IMR-90 (cell line): ENCODE measurements at regions not wholly inside any gene's neighbourhood (a gene's known extent, or its start where the extent isn't known, plus 50 kb on each side); places are given as distances from the start of the nearest gene placed in this dataset.

ENCODE experiments used
- ATAC-seq: fragments of 200-7000 bp; cut with Tn5 transposase; 2 replicates; pipeline ENCODE4 v1.9.1; 2020; ENCODE audit warnings: low read depth, mild to moderate bottlenecking, moderate library complexity
- BruUV-seq: library from RNA; stranded (reverse); fragments of 400-500 nt; replicated peaks from 2 replicates; lab custom pipeline; 2021; lab: Mats Ljungman, UMichigan
- CTCF ChIA-PET: fragments of 300-600 bp; formaldehyde crosslinking; extraction: SDS; loops from one replicate; lab custom pipeline; 2021; ENCODE audit warnings: antibody characterized with exemption; lab: Yijun Ruan, JAX
- POLR2A ChIA-PET: fragments of 300-600 bp; sonication (Branson Sonifier 250); formaldehyde crosslinking; loops from one replicate; lab custom pipeline; 2022; ENCODE audit warnings: antibody characterized with exemption; ENCODE audit not compliant: unreplicated experiment; lab: Charles Lee
- DNase-seq: peaks from one replicate; pipeline ENCODE4 v3.0.0; 2013
- H2AFZ ChIP-seq: replicated peaks from 2 replicates; pipeline ENCODE3; 2013; ENCODE audit warnings: low read length, mild to moderate bottlenecking; ENCODE audit not compliant: poor library complexity
- H2AK5ac ChIP-seq: 2 replicates; pipeline ENCODE4 v1.6.1; 2013; ENCODE audit warnings: low read depth, low read length, inconsistent platforms
- H2AK9ac ChIP-seq: replicated peaks from 2 replicates; pipeline ENCODE3; 2013; ENCODE audit warnings: mild to moderate bottlenecking, low read depth, low read length, moderate library complexity; ENCODE audit not compliant: poor library complexity
- H2BK120ac ChIP-seq: 2 replicates; pipeline ENCODE4 v1.6.1; 2013; ENCODE audit warnings: low read depth, low read length, inconsistent platforms
- H2BK15ac ChIP-seq: 3 replicates; pipeline ENCODE4 v1.6.1; 2013; ENCODE audit warnings: low read depth, low read length, inconsistent platforms
- H2BK20ac ChIP-seq: 2 replicates; pipeline ENCODE4 v1.6.1; 2013; ENCODE audit warnings: low read depth, mild to moderate bottlenecking, inconsistent platforms, low read length, moderate library complexity
- H2BK5ac ChIP-seq: 2 replicates; pipeline ENCODE4 v1.6.1; 2013; ENCODE audit warnings: mild to moderate bottlenecking, low read depth, low read length, inconsistent platforms; ENCODE audit not compliant: poor library complexity, severe bottlenecking
- H3K14ac ChIP-seq: replicated peaks from 2 replicates; pipeline ENCODE4 v1.6.1; 2013; ENCODE audit warnings: low read depth, low read length, inconsistent platforms
- H3K18ac ChIP-seq: 2 replicates; pipeline ENCODE4 v1.6.1; 2013; ENCODE audit warnings: low read depth, low read length, control low read depth
- H3K23ac ChIP-seq: 2 replicates; pipeline ENCODE4 v1.6.1; 2013; ENCODE audit warnings: low read depth, low read length, inconsistent platforms
- H3K27ac ChIP-seq: 2 replicates; pipeline ENCODE4 v1.5.1; 2013; ENCODE audit warnings: mild to moderate bottlenecking, control low read depth, low read length; ENCODE audit not compliant: insufficient read depth
- H3K27me3 ChIP-seq: 2 replicates; pipeline ENCODE4 v1.6.1; 2013; ENCODE audit warnings: low read length; ENCODE audit not compliant: control insufficient read depth, insufficient read depth
- H3K36me3 ChIP-seq: 2 replicates; pipeline ENCODE4 v1.6.1; 2013; ENCODE audit warnings: low read length, mixed read lengths; ENCODE audit not compliant: control insufficient read depth, insufficient read depth
- H3K4ac ChIP-seq: 2 replicates; pipeline ENCODE4 v1.6.1; 2013; ENCODE audit warnings: low read depth, low read length, inconsistent platforms
- H3K4me1 ChIP-seq: 2 replicates; pipeline ENCODE4 v1.6.1; 2013; ENCODE audit warnings: low read length, mixed read lengths; ENCODE audit not compliant: control insufficient read depth, insufficient read depth
- H3K4me2 ChIP-seq: 2 replicates; pipeline ENCODE4 v1.6.1; 2013; ENCODE audit warnings: low read depth, mild to moderate bottlenecking, control low read depth, low read length, moderate library complexity
- H3K4me3 ChIP-seq: 2 replicates; pipeline ENCODE4 v1.5.1; 2013; ENCODE audit warnings: low read depth, mild to moderate bottlenecking, control low read depth, low read length, moderate library complexity; ENCODE audit not compliant: insufficient read depth
- H3K56ac ChIP-seq: 2 replicates; pipeline ENCODE4 v1.6.1; 2013; ENCODE audit warnings: low read length, inconsistent platforms; ENCODE audit not compliant: insufficient read depth; ENCODE audit errors: extremely low read depth
- H3K79me1 ChIP-seq, 2 experiments: 2 replicates each; pipeline ENCODE4 v1.6.1; 2013; ENCODE audit warnings: low read length in 2 of 2, inconsistent platforms in 1 of 2, low read depth in 1 of 2
- H3K9ac ChIP-seq: 2 replicates; pipeline ENCODE4 v1.6.1; 2013; ENCODE audit warnings: low read depth, low read length, control low read depth
- H3K9me1 ChIP-seq: 2 replicates; pipeline ENCODE4 v1.6.1; 2013; ENCODE audit warnings: low read length, inconsistent platforms; ENCODE audit not compliant: insufficient read depth
- H3K9me3 ChIP-seq: 2 replicates; pipeline ENCODE4 v1.6.1; 2013; ENCODE audit warnings: low read length; ENCODE audit not compliant: control insufficient read depth, insufficient read depth
- H4K20me1 ChIP-seq: 2 replicates; pipeline ENCODE4 v1.6.1; 2013; ENCODE audit warnings: low read length, inconsistent platforms; ENCODE audit not compliant: insufficient read depth
- H4K5ac ChIP-seq: 2 replicates; pipeline ENCODE4 v1.6.1; 2013; ENCODE audit warnings: mild to moderate bottlenecking, low read depth, low read length, control low read depth
- H4K8ac ChIP-seq, 2 experiments: 2 replicates each; pipeline ENCODE4 v1.6.1; 2013; ENCODE audit warnings: low read depth in 2 of 2, low read length in 2 of 2, control low read depth in 1 of 2, inconsistent platforms in 1 of 2
- H4K91ac ChIP-seq: 2 replicates; pipeline ENCODE4 v1.6.1; 2013; ENCODE audit warnings: low read depth, low read length, inconsistent platforms; ENCODE audit not compliant: insufficient read depth
- CEBPB ChIP-seq: IDR thresholded peaks from 2 replicates; pipeline ENCODE4 v1.6.1; 2012; ENCODE audit warnings: low read depth, low read length, improper control_type of control experiment
- CHD1 ChIP-seq: IDR thresholded peaks from 2 replicates; pipeline ENCODE4 v1.6.1; 2012; ENCODE audit warnings: low read depth, low read length, improper control_type of control experiment
- CTCF ChIP-seq: conservative IDR thresholded peaks from 2 replicates; pipeline ENCODE4 v1.5.1; 2012; ENCODE audit warnings: mild to moderate bottlenecking, low read depth, low read length, improper control_type of control experiment
- MAFK ChIP-seq: IDR thresholded peaks from 2 replicates; pipeline ENCODE4 v1.6.1; 2012; ENCODE audit warnings: low read depth, low read length, improper control_type of control experiment
- MXI1 ChIP-seq: IDR thresholded peaks from 2 replicates; pipeline ENCODE4 v1.6.1; 2012; ENCODE audit warnings: low read depth, mild to moderate bottlenecking, low read length, moderate library complexity, borderline replicate concordance
- NFE2L2 ChIP-seq: fragments of 150-350 bp; IDR thresholded peaks from 2 replicates; pipeline ENCODE4 v1.6.1; 2016; ENCODE audit warnings: low read depth, mild to moderate bottlenecking, low read length
- RAD21 ChIP-seq: IDR thresholded peaks from 2 replicates; pipeline ENCODE4 v1.6.1; 2012; ENCODE audit warnings: low read length, improper control_type of control experiment
- SMC3 ChIP-seq: fragments of 150-350 bp; IDR thresholded peaks from 2 replicates; pipeline ENCODE4 v1.6.1; 2016; ENCODE audit warnings: low read depth, mild to moderate bottlenecking, antibody characterized with exemption, low read length, moderate library complexity
- WGBS, 2 experiments: methylation state at CpG; one replicate each; pipeline versions ENCODE4 v1.1.5 to v1.1.7; 2013; ENCODE audit warnings: missing lambda C conversion rate in 2 of 2; ENCODE audit not compliant: insufficient read length in 1 of 2; ENCODE audit errors: extremely low coverage in 2 of 2; 5-methylcytosine and 5-hydroxymethylcytosine counted together
- dilution Hi-C: fragments of 300-500 bp; cut with HindIII; formaldehyde crosslinking; loops from one replicate; pipeline ENCODE4 v1.14.3; 2018; ENCODE audit warnings: low sequenced_read_pairs; ENCODE audit not compliant: unreplicated experiment
- in situ Hi-C: fragments of 300-500 bp; cut with MboI; formaldehyde crosslinking; loops from 3 replicates; pipeline ENCODE4 v1.14.3; 2019; ENCODE audit warnings: low sequenced_read_pairs, inconsistent platforms, mixed read lengths
- intact Hi-C: fragments of 100-400 bp; cut with micrococcal nuclease; formaldehyde crosslinking; loops from 2 replicates; pipeline ENCODE4 v1.10.0; 2022
- TF ChIP-seq, protein P1 (sequence below): fragments of 150-350 bp; IDR thresholded peaks from 2 replicates; pipeline ENCODE4 v1.6.1; 2016; ENCODE audit warnings: low read depth, mild to moderate bottlenecking, low read length, moderate library complexity, borderline replicate concordance

GRCh38 chr3:177742273-177742672 lies 545.0 kb upstream of the TBL1XR1 start:
- H2AFZ ChIP-seq, result no peak overlapping the region
- DNase-seq (no peak), ATAC-seq (no peak)
- no peak overlapping the region for H3K4me3 ChIP-seq
- no peak overlapping the region for H3K27ac ChIP-seq
- H3K18ac ChIP-seq, result no peak overlapping the region
- no peak overlapping the region for H3K4me2 ChIP-seq
- H3K27me3 ChIP-seq, result no peaks in the 10 kb centered on the region
- H3K23ac ChIP-seq, result no peak overlapping the region
- no peak overlapping the region for H2BK120ac ChIP-seq
- no peak overlapping the region for H3K4ac ChIP-seq
- H3K14ac ChIP-seq, result no peak overlapping the region
- no TSS peak for BruUV-seq
- 100% methylated on average over 1 of the region's 4 CpGs; no CpG with 5 or more reads in 1 of the 2 experiments for WGBS, 2 experiments
- no peak overlapping the region for H3K56ac ChIP-seq
- H3K79me1 ChIP-seq, result no peaks in the 10 kb centered on the region
- H2AK9ac ChIP-seq, result no peak overlapping the region
- no peak overlapping the region for H2BK20ac ChIP-seq
- dilution Hi-C loops, result no loop called here
- ChIA-PET CTCF (no interaction called here), POLR2A (no interaction called here)
- H4K5ac ChIP-seq, result no peak overlapping the region
- no peak overlapping the region for H2AK5ac ChIP-seq
- in situ Hi-C loops, result no loop called here
- TF ChIP-seq NFE2L2 (no peak), MAFK (no peak), CHD1 (no peak), RAD21 (no peak), CEBPB (no peak), SMC3 (no peak), MXI1 (no peak), CTCF (no peak)
- TF ChIP-seq, protein P1, sequence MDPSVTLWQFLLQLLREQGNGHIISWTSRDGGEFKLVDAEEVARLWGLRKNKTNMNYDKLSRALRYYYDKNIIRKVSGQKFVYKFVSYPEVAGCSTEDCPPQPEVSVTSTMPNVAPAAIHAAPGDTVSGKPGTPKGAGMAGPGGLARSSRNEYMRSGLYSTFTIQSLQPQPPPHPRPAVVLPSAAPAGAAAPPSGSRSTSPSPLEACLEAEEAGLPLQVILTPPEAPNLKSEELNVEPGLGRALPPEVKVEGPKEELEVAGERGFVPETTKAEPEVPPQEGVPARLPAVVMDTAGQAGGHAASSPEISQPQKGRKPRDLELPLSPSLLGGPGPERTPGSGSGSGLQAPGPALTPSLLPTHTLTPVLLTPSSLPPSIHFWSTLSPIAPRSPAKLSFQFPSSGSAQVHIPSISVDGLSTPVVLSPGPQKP, result no peak
- H2BK15ac ChIP-seq, result no peak overlapping the region
- H3K36me3 ChIP-seq, result no peaks in the 10 kb centered on the region
- no peaks in the 10 kb centered on the region for H3K9me3 ChIP-seq
- H4K91ac ChIP-seq, result no peak overlapping the region
- H4K8ac ChIP-seq, result 0 out of 4 replicates have a peak overlapping the region, but pooled peaks of 1 of the 2 experiments have one; percentile 25
- no peak overlapping the region for H3K9ac ChIP-seq
- no peaks in the 10 kb centered on the region for H4K20me1 ChIP-seq
- H3K9me1 ChIP-seq, result peaks cover 6% of the 10 kb centered on the region; the same call in 1 of the 2 replicates
- no peak overlapping the region for H2BK5ac ChIP-seq
- intact Hi-C loops, result no loop called here
- H3K4me1 ChIP-seq, result peaks cover 11% of the 10 kb centered on the region
